ENCODE measurements at regions not wholly inside any gene's neighbourhood (a gene's known extent, or its start where the extent isn't known, plus 50 kb on each side); places are given as distances from the start of the nearest gene placed in this dataset.

DNA sequence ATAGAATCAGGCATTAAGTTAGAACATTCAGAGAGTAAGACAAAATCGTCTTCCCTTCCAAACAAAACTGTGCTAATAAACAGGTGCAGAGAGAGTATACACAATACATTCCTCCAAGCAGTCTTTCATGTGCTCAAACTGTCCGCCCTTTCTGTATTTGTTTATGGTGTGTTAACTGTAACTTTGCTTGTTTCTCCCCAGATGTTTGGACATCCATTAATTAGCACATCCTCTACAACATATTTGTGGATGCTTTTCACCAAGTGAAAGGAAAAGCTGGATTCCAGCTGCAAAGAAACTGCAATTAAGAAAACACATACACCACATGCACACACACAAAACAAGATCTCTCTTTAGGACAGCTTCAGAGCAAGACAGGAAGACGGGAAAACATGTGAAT, 912.6 kb downstream of the NTRK3 start:
- intact Hi-C loops (cut with DNase I; ENCODE audit: low total_unique reads) = no loop called here
- no peaks in the 10 kb centered on the region for H3K9me3 ChIP-seq
- H3K27ac ChIP-seq = no peak overlapping the region
- DNase-seq (ENCODE audit: low spot score in 2 of 2) = no peak
- no peak overlapping the region for H3K4me3 ChIP-seq
- TF ChIP-seq, protein P1, sequence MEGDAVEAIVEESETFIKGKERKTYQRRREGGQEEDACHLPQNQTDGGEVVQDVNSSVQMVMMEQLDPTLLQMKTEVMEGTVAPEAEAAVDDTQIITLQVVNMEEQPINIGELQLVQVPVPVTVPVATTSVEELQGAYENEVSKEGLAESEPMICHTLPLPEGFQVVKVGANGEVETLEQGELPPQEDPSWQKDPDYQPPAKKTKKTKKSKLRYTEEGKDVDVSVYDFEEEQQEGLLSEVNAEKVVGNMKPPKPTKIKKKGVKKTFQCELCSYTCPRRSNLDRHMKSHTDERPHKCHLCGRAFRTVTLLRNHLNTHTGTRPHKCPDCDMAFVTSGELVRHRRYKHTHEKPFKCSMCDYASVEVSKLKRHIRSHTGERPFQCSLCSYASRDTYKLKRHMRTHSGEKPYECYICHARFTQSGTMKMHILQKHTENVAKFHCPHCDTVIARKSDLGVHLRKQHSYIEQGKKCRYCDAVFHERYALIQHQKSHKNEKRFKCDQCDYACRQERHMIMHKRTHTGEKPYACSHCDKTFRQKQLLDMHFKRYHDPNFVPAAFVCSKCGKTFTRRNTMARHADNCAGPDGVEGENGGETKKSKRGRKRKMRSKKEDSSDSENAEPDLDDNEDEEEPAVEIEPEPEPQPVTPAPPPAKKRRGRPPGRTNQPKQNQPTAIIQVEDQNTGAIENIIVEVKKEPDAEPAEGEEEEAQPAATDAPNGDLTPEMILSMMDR (IDR thresholded peaks at IDR 0.05) = no peak
- TF ChIP-seq POLR2A (IDR thresholded peaks at IDR 0.05) = no peak
- no peak for TF ChIP-seq POLR2AphosphoS5 (IDR thresholded peaks at IDR 0.05)
- H3K36me3 ChIP-seq = no peaks in the 10 kb centered on the region
- no peaks in the 10 kb centered on the region for H3K27me3 ChIP-seq
- no peaks in the 10 kb centered on the region for H3K4me1 ChIP-seq

DNA sequence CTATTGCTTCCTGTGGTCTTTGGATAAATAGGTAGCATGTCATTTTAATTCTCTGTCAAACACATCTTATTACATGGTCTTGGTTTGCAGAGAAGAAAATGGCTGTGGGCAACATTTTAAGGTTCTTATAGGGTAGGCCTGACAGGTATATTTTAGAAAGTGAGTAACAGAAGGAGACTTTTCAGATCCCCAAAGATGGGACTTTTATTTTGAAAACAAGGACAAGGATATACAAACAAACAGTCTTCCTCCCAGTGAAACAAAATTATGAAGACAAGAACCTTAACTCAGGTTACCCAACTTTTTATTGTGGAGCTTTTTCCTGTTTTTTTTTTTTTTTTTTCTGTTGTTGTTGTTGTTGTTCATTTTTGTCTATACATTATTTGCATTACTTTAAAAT, 916.2 kb downstream of the NTRK3 start:
- no peak for DNase-seq (ENCODE audit: low spot score in 2 of 2)
- intact Hi-C loops (cut with DNase I; ENCODE audit: low total_unique reads) = no loop called here
- no peaks in the 10 kb centered on the region for H3K36me3 ChIP-seq
- no peak overlapping the region for H3K27ac ChIP-seq
- H3K9me3 ChIP-seq = no peaks in the 10 kb centered on the region
- H3K4me1 ChIP-seq = no peaks in the 10 kb centered on the region
- TF ChIP-seq, protein P1 (IDR thresholded peaks at IDR 0.05) = no peak
- TF ChIP-seq POLR2AphosphoS5 (IDR thresholded peaks at IDR 0.05) (no peak), POLR2A (IDR thresholded peaks at IDR 0.05) (no peak)
- H3K4me3 ChIP-seq = no peak overlapping the region
- H3K27me3 ChIP-seq = no peaks in the 10 kb centered on the region

DNA sequence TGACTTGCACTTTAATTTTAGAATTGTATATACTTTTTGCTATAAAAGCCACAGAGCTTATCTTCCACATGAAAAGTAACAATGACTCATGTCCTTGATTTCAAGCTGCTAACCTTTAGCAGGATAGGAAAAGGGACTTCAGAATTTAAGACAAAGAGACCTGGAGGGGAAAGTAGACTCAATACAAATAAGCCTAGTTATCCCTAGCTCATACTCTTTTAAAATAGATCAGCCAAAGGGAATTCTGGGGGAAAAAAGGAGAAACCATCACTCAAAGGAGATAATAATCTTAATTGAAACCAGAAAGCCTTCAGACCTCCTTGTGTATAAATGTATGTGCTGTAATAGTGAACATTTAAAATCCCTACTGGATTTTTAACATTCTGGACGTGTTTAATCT, 930.3 kb downstream of the NTRK3 start:
- intact Hi-C loops (cut with DNase I; ENCODE audit: low total_unique reads) = no loop called here
- H3K4me1 ChIP-seq = no peaks in the 10 kb centered on the region
- no peak for DNase-seq (ENCODE audit: low spot score in 2 of 2)
- TF ChIP-seq POLR2A (IDR thresholded peaks at IDR 0.05) (no peak), POLR2AphosphoS5 (IDR thresholded peaks at IDR 0.05) (no peak)
- TF ChIP-seq, protein P1 (IDR thresholded peaks at IDR 0.05) = no peak
- no peaks in the 10 kb centered on the region for H3K27me3 ChIP-seq
- no peak overlapping the region for H3K27ac ChIP-seq
- peaks cover 0 to 3% of the 10 kb centered on the region in 2 donors for H3K9me3 ChIP-seq
- H3K36me3 ChIP-seq = no peaks in the 10 kb centered on the region
- H3K4me3 ChIP-seq = no peak overlapping the region

DNA sequence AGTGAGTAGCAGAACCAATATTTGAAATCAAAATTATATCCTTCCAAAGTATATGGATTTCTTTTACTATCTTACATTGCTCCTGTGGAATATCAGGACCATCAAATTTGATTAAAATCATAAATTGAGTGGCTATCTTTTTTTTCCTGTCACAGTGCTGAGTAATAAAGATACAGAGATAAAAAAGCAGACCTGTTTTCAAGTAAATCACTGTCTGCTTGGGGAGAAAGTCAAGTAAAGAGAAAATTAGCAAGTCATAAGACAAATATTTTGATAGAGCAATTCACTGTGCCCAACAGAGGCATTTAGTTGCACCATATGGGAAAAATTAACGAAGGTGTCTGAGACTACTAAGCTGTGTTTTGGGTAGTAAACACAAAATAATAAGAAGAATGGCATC, 933.7 kb downstream of the NTRK3 start:
- TF ChIP-seq POLR2A (IDR thresholded peaks at IDR 0.05) = no peak
- no peak for TF ChIP-seq POLR2AphosphoS5 (IDR thresholded peaks at IDR 0.05)
- TF ChIP-seq, protein P1 (IDR thresholded peaks at IDR 0.05) = no peak
- H3K4me3 ChIP-seq = no peak overlapping the region
- H3K36me3 ChIP-seq = no peaks in the 10 kb centered on the region
- no peaks in the 10 kb centered on the region for H3K4me1 ChIP-seq
- no peaks in the 10 kb centered on the region for H3K27me3 ChIP-seq
- H3K9me3 ChIP-seq = no peaks in the 10 kb centered on the region
- intact Hi-C loops (cut with DNase I; ENCODE audit: low total_unique reads) = no loop called here
- H3K27ac ChIP-seq = no peak overlapping the region
- DNase-seq (ENCODE audit: low spot score in 2 of 2) = no peak

DNA sequence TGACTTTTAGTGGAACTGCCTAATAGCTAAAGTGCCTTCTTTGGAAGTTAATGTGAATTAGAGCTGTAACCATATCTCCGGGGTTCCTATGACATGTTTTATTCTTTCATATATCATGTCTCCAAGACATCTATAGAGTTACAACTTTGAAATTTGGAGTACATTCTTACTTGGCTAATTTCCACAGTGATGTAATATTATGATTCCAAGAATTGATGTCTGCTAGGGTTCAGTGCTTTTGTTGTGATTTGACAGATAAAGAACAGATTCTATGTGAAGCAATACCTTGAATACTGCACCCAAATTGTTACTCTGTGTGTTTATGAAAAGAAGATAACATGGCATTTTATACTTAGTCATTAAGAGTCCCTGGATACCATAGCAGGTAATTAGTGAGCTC, 934.3 kb downstream of the NTRK3 start:
- Histone ChIP-seq H3K9me3 (no peaks in the 10 kb centered on the region), H3K4me1 (no peaks in the 10 kb centered on the region), H3K27me3 (no peaks in the 10 kb centered on the region), H3K4me3 (no peak overlapping the region), H3K27ac (no peak overlapping the region), H3K36me3 (no peaks in the 10 kb centered on the region)
- intact Hi-C loops (cut with DNase I; ENCODE audit: low total_unique reads) = no loop called here
- DNase-seq (ENCODE audit: low spot score in 2 of 2) = no peak
- TF ChIP-seq, protein P1 (IDR thresholded peaks at IDR 0.05) = no peak
- TF ChIP-seq POLR2A (IDR thresholded peaks at IDR 0.05) (no peak), POLR2AphosphoS5 (IDR thresholded peaks at IDR 0.05) (no peak)

Measured in breast epithelium (tissue), 4 donors.